Fibroblast of lung (primary cell): ENCODE measurements at regions not wholly inside any gene's neighbourhood (a gene's known extent, or its start where the extent isn't known, plus 50 kb on each side); places are given as distances from the start of the nearest gene placed in this dataset.

Experiments
- DNase-seq, 2 donors: peaks; one replicate each; pipeline versions ENCODE4 v3.0.0 to v3.0.0-alpha.2; 2010; ENCODE audit warnings: low read depth in 2 of 2
- H2AFZ ChIP-seq: 2 replicates; pipeline ENCODE4 v1.5.1; 2012; ENCODE audit warnings: low read length, control low read depth, inconsistent platforms
- H3K27ac ChIP-seq: 2 replicates; pipeline ENCODE4 v1.5.1; 2011; ENCODE audit warnings: low read length, control low read depth; ENCODE audit not compliant: insufficient read depth
- H3K27me3 ChIP-seq: 2 replicates; pipeline ENCODE4 v1.5.1; 2011; ENCODE audit warnings: mild to moderate bottlenecking, low read length; ENCODE audit not compliant: control insufficient read depth, insufficient read depth
- H3K36me3 ChIP-seq: 2 replicates; pipeline ENCODE4 v1.5.1; 2011; ENCODE audit warnings: low read length; ENCODE audit not compliant: control insufficient read depth, insufficient read depth
- H3K4me1 ChIP-seq: 2 replicates; pipeline ENCODE4 v1.5.1; 2011; ENCODE audit warnings: low read length; ENCODE audit not compliant: control insufficient read depth, insufficient read depth; ENCODE audit errors: extremely low read depth
- H3K4me2 ChIP-seq: 2 replicates; pipeline ENCODE4 v1.5.1; 2011; ENCODE audit warnings: low read length, control low read depth; ENCODE audit not compliant: insufficient read depth; ENCODE audit errors: extremely low read depth
- H3K4me3 ChIP-seq, 4 experiments: fragments of 200-600 bp in 1 of 4; sonication (generic) in 1 of 4; replicated peaks in 1 of 4; 2 replicates each; pipeline ENCODE4 v1.5.1; 2011 to 2016; ENCODE audit warnings: low read length in 4 of 4, low read depth in 3 of 4, mild to moderate bottlenecking in 3 of 4, control low read depth in 2 of 4, inconsistent platforms in 1 of 4, mixed read lengths in 1 of 4; ENCODE audit not compliant: insufficient read depth in 1 of 4; ENCODE audit errors: control extremely low read depth in 1 of 4
- H3K79me2 ChIP-seq: 2 replicates; pipeline ENCODE4 v1.5.1; 2012; ENCODE audit warnings: mild to moderate bottlenecking, low read length, inconsistent platforms; ENCODE audit not compliant: control insufficient read depth, insufficient read depth
- H3K9ac ChIP-seq: 2 replicates; pipeline ENCODE4 v1.5.1; 2011; ENCODE audit warnings: mild to moderate bottlenecking, low read length, control low read depth; ENCODE audit not compliant: insufficient read depth
- H3K9me3 ChIP-seq: 2 replicates; pipeline ENCODE4 v1.5.1; 2012; ENCODE audit warnings: low read depth, low read length; ENCODE audit not compliant: control insufficient read depth, insufficient read depth
- H4K20me1 ChIP-seq: 2 replicates; pipeline ENCODE4 v1.5.1; 2011; ENCODE audit warnings: low read length; ENCODE audit not compliant: control insufficient read depth, insufficient read depth; ENCODE audit errors: extremely low read depth
- EZH2 ChIP-seq: IDR thresholded peaks from 2 replicates; pipeline ENCODE4 v1.5.1; 2012; ENCODE audit warnings: low read length, control low read depth, mild to moderate bottlenecking; ENCODE audit errors: missing control alignments
- TF ChIP-seq, protein P1 (sequence below), 2 donors: IDR thresholded peaks in 1 of 2; conservative IDR thresholded peaks in 1 of 2; 1 replicate in 1 of 2; 2 replicates in 1 of 2; pipeline ENCODE4 v1.5.1; 2011 to 2012; ENCODE audit warnings: low read length in 2 of 2, control low read depth in 1 of 2, inconsistent platforms in 1 of 2, low read depth in 1 of 2, mild to moderate bottlenecking in 1 of 2

DNA sequence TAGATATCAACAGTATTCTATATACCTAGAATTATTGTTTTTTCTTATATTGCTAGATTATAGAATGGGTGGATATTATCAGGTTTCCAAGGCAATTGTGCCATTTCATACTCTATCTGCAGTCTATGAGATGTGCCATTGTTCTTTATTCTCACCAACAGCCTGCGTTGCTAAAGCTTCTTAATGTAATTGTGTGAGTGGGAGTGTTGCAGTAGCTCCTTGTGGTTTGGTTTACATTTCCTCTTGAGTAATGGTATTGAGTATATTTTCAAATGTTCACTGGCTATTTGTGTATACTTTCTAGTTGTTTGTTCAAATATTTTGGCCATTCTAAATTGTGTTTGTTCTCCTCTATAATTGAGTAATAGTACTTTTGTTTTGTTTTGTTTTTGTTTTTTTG lies 199.2 kb downstream of the TFEC start:
- Histone ChIP-seq H2AFZ (no peak overlapping the region), H3K9me3 (no peaks in the 10 kb centered on the region), H3K4me3 (no peak overlapping the region), H3K9ac (no peak overlapping the region), H3K36me3 (no peaks in the 10 kb centered on the region), H3K27ac (no peak overlapping the region), H3K27me3 (no peaks in the 10 kb centered on the region), H4K20me1 (no peaks in the 10 kb centered on the region), H3K79me2 (no peaks in the 10 kb centered on the region), H3K4me2 (no peak overlapping the region), H3K4me1 (no peaks in the 10 kb centered on the region)
- TF ChIP-seq, protein P1, sequence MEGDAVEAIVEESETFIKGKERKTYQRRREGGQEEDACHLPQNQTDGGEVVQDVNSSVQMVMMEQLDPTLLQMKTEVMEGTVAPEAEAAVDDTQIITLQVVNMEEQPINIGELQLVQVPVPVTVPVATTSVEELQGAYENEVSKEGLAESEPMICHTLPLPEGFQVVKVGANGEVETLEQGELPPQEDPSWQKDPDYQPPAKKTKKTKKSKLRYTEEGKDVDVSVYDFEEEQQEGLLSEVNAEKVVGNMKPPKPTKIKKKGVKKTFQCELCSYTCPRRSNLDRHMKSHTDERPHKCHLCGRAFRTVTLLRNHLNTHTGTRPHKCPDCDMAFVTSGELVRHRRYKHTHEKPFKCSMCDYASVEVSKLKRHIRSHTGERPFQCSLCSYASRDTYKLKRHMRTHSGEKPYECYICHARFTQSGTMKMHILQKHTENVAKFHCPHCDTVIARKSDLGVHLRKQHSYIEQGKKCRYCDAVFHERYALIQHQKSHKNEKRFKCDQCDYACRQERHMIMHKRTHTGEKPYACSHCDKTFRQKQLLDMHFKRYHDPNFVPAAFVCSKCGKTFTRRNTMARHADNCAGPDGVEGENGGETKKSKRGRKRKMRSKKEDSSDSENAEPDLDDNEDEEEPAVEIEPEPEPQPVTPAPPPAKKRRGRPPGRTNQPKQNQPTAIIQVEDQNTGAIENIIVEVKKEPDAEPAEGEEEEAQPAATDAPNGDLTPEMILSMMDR (conservative IDR thresholded peaks at IDR 0.05 in 1 of 2, IDR thresholded peaks at IDR 0.05 in 1 of 2; ENCODE audit: low read depth in 1 of 2, low read length in 2 of 2), result no peak
- TF ChIP-seq EZH2, result no peak
- no peak for DNase-seq

DNA sequence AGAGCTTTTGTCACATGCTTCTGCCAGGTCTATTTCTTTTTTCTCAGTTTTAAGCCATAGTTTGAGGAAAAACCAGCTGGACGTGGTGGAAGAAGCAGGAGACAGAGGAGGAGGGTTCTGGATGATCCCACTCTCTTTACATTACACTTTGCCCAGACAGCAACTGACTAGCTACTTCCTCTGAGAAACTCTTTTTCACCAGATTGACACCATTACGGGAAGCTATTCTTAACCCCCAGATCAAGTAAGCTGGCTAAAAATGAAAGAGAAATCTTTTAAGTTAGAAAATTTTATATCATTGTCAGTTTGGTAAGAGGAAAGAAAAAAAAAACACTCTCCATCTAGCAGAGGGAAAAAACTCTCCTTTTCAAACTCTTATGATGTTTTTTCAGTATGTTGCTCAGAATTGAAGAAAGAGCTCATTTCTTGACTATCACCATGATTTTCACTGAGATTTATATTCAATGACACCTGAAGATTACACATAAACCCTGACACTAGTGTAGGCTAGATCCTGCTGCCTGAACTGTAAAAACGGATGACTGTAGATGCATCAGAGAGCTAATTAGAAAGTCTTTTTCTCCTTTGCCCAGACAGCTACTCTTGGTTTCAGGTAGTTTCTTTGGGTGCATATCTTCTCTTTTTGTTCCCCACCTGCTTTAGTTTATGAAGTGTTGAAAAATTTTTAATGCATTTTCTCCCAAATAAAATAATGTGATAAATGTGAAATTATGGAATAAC lies 203.1 kb downstream of the TFEC start:
- no peak overlapping the region for H3K9ac ChIP-seq
- no peak overlapping the region for H3K4me3 ChIP-seq
- no peaks in the 10 kb centered on the region for H3K9me3 ChIP-seq
- no peaks in the 10 kb centered on the region for H3K4me1 ChIP-seq
- H3K27me3 ChIP-seq, result no peaks in the 10 kb centered on the region
- H3K36me3 ChIP-seq, result no peaks in the 10 kb centered on the region
- DNase-seq, result no peak
- no peak for TF ChIP-seq EZH2
- TF ChIP-seq, protein P1 (conservative IDR thresholded peaks at IDR 0.05 in 1 of 2, IDR thresholded peaks at IDR 0.05 in 1 of 2; ENCODE audit: low read depth in 1 of 2, low read length in 2 of 2), result no peak
- H2AFZ ChIP-seq, result no peak overlapping the region
- H3K4me2 ChIP-seq, result no peak overlapping the region
- H3K27ac ChIP-seq, result no peak overlapping the region
- H3K79me2 ChIP-seq, result no peaks in the 10 kb centered on the region
- no peaks in the 10 kb centered on the region for H4K20me1 ChIP-seq

DNA sequence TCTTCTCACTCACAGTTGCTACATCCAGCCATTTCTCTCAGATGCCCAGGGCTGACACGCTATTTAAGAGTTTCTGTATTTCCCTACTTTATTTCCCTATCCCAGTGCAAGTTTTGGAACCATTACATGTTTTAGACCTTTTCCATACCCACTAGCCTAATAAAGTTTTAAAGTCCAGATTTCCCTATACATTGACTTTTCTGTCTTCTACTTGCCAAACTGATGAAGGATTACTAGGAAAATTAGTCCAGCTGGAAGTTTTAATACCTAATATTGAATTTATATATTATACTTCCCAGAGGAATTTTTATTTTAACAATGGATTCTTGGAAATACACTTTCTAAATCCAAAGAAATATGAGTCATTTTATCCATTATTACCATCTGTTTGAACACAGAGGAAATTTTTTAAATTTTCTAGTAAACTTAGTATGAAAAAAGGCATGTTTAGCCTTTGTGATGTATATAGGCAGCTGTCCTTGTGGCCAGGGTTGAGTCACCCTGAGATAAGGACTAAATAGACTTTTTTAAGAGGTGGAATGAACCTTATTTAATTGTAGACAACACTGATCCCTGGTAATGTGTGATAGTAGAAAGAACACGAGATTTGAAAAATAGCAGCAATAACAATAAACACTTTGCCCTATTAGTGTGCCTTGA lies 205.0 kb downstream of the TFEC start:
- Histone ChIP-seq H3K27ac (no peak overlapping the region), H3K4me3 (no peak overlapping the region), H3K4me1 (no peaks in the 10 kb centered on the region), H3K27me3 (no peaks in the 10 kb centered on the region), H3K4me2 (no peak overlapping the region), H3K9me3 (no peaks in the 10 kb centered on the region), H4K20me1 (no peaks in the 10 kb centered on the region), H3K9ac (no peak overlapping the region), H3K79me2 (no peaks in the 10 kb centered on the region), H2AFZ (no peak overlapping the region), H3K36me3 (no peaks in the 10 kb centered on the region)
- peak; percentile 23 to 53 for DNase-seq
- no peak for TF ChIP-seq EZH2
- TF ChIP-seq, protein P1 (conservative IDR thresholded peaks at IDR 0.05 in 1 of 2, IDR thresholded peaks at IDR 0.05 in 1 of 2; ENCODE audit: low read depth in 1 of 2, low read length in 2 of 2), result no peak
